CD1c-positive myeloid dendritic cell (primary cell): ENCODE measurements at regions not wholly inside any gene's neighbourhood (a gene's known extent, or its start where the extent isn't known, plus 50 kb on each side); places are given as distances from the start of the nearest gene placed in this dataset.

Experiments used
- DNase-seq: peaks from one replicate; pipeline ENCODE4 v3.0.0-alpha.2; 2016; ENCODE audit errors: extremely low spot score

DNA sequence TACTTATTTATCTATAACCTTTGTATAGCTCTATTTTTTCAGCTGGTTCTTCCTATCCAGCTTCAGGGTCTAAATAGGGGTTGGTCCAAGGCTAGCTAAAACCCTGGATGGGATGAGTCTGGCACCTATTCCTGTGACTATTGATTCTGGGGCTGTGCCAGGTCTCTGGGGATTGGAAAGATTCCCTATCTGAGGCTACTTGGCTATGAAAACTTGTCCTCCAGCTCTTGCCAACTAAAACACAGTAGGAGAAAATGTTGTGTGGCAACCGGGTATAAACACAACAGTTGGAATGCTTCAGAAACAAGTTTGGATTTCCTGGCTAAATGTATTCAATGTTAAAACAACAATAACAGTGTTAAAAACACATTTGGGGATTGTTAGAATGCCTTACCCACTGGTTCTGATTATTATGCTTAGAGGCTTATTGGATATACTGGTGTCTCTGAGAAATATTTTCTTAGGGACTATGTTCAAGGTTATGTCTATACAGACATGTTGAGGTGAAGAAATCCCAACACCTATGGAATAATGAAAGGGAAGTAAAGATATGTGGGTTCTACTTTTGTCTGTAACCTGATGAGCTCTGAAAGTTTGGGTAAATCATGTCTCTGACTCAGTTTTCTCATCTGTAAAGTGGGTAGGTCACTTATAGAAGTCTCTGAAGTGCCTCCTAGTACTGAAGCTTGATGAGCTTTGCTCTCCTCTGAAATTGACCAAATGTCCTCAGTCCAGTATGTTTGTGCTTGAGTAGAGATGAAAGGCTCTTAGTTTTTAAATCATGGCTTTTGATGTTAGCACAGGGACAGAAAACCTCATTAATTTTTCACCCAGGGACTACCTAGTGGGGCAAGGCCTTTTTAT lies 460.7 kb downstream of the MTX2 start:
- DNase-seq, result no peak

DNA sequence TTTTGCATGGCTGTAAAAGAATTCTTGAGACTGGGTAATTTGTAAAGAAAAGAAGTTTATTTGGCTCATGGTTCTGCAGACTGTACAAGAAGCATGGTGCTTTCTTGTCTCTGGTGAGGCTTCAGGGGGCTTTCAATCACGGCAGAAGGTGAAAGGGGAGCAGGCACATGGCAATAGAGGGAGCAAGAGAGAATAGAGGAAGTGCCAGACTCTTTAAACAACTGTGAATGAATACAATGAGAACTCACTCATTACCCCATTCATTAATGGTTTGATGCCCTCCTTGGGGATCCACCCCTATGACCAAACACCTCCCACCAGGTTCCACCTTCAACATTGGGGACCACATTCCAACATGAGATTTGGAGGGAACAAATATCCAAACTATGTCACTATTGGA lies 463.5 kb downstream of the MTX2 start:
- no peak for DNase-seq

DNA sequence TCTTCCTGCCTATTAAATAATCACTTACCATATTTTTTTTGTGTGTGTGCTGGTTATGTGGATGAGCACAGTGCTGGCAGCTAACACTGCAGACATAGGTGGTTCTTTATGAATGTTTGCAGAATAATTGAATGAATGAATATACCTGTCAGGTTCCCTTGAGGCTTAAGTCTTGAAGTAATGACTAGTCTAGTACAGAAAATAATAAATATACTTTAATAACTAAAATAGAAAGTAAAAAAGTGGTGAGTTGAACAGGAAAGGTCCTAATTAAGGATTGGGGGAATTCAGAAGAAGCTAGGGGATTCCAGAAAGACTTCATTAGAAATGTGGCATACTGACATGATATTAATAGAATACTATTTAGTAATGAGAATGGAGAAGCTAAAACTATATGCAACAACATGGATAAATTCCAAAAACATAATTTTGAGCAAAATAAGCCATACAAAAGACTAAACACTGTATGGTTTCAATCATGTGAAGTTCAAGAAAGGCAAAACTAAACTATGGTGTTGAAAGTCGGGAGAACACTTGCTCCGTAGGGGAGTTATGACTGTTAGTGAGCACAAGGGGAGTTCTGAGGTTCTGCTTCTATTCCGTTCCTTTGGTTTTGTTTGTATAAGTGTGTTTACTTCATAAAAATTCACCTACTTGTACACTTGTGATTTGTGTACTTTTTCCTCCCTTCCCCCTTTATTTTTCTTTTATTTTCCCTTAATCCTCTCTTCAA lies 464.6 kb downstream of the MTX2 start:
- no peak for DNase-seq

DNA sequence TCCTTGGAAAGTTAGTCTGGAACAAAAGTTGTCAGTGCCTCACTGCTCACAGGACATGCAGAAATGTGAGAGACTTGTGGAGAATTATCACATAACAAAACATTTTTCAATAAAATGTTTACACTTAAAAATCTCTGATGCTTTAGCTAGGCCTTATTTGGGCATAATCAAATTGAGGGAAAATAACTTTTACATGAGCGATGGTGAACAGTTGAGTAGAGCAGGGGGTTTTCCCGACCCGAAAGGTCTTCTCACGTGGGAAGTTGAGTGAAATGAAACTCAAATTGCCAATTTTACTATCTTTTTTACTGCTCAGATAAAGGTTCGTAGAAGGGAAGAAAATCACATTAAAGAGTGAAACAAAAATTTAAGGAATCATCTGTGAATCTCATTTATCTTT lies 465.6 kb downstream of the MTX2 start:
- DNase-seq, result no peak

DNA sequence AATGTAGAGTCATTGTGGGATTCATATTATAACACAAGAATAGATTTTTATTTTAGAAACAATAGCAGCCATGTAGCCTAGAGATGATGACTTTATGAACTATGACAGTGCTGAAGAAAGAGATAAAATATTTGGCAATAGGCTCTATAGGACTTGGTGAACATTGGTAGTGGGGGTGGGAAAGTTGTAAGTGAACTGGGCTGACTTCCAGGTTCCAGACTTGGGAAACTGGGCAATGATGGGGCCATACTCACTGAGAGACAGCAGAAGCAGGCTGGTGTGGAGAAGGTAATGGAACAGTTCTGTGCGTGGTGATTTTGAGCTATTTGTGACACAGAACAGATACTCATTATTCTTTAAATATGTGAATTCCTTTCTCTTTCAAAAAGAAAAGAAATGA lies 470.3 kb upstream of the HNRNPA3 start:
- DNase-seq, result no peak

DNA sequence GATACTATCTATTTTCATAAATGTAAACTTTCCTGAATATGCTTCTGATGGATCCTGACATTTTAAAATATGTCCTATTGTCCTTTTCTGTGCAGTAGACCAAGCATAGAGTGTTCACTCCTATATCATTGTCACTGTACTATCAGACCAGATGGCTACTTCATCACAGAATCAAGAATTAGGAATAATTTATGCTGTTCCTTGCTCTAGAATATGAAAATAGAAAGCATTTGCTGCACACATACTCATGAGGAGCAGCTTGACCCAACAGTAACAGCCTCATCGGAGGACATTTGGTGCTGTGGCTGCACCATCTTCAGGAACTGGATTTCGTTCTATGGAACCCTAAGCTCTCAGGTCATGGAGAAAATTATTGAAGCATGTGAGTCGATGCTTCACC lies 468.9 kb upstream of the HNRNPA3 start:
- no peak for DNase-seq

DNA sequence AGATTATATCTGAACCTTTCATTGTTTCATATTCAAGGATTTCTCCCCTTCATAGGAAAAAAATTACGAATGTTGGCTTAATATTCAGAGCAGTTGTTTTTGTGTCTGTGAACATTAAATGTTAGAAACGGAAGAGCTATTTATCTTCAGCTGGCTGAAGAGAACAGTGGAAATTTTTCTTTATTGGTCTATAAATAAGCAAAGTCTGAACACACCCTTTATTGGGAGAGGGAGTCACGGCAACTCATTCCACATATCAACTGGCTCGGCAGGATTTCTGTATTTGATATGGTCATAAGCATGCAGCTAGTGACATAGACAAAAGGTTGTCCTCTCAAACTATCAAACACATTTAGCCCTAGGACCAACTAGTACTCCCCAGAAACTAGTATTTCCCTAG lies 468.4 kb upstream of the HNRNPA3 start:
- no peak for DNase-seq

DNA sequence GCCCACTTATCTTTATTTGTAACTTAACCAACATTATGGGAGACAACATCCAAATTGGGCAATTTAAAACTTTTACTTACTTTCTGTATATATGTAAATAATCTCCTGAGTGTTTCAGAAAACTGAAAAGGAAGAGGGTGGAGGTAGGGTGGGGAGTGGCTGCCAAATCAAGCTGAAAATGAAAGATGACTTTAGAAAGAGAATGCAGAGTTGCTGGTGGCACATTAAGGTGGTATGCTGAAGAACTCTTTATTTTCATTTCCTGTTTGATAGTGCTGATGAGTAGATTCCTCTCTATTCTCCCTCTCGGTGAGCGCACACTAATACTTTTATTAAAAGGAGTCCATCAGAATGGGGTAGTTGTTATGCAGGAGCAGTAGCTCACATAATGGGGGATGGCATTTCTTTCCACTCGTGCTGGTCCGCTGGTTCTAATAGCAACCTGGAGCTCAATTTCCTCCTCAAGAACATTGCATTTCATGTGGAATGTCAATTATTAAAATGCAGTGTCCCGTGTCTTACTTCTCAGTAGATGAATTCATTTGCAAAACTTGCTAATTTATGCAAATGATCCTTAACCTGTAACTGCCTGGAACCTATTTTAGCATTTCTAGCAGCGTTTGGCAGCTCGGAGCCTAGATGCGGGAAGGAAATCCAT lies 466.9 kb upstream of the HNRNPA3 start:
- no peak for DNase-seq

DNA sequence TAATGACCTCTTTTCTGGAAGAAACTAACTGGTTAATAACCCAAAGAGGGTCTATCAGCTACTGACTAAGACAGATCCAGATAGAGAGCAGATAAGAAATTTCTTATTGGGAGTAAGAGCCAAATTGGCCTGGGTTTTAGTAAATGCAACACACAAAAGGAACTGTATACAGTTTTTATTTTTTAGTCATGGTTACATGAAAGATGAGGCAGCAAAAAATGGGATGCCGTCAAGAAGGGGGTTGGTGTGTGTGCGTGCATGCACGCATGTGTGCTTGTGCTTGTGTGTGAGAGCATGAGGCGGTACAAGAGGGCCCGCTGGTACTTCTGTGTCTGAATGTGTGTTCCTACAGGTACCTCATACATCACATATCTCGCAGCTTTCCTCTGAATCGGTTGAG lies 466.2 kb upstream of the HNRNPA3 start:
- DNase-seq, result no peak

DNA sequence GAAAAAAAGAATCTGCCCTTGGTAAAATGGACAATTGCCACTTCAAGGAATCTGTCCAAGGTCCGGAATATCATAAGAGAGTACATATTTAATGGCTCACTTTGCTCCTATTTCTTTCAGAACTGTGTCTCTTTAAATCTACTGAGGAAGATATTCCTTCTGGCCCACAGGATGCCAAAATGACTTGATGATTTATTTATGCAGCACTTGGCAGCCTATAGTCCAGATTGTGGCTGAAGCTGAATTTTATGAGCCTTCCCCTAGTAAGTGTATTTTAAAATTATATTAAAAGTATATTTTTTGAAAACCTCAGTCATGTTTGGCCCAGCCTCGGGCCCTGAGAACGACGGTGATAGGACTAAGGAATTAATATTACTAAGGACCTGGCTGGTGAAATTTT lies 465.1 kb upstream of the HNRNPA3 start:
- DNase-seq, result no peak

DNA sequence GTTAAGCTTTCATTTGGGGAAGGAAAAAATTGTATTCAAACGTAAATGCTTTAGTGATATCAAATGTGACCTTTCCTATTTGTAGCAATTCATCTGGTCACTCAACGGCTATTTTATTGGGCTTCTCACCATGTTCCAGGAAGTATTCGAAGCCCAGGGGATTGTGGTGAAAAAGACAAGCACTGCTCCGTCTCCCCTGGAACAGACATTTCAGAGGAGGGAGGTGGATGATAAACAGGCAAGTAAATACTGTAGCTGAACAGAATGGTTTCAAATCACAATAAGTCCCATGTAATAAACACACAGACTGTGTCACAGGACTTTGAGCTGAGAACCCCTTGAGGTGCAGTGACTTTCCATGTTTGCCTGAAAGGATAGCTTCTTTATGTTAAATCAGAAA lies 464.7 kb upstream of the HNRNPA3 start:
- DNase-seq, result no peak

DNA sequence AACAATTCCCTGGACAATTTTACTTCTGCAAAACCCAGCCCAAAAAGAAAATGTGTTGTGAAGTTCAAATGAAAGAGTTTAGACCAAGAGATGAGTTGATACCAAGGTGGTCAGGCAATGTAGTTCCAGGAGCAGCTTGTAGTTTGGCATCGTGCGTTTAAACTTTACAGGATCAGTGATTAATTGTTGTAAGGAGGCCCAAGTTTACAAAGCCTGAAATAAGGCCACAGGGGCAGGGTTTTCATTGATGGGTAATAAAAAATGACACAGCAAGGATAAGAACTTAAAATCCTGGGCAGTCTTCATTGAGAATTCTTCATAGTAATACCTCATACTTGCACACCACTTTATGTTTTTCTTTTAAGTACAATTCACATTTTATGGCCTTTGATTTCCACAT lies 463.9 kb upstream of the HNRNPA3 start:
- no peak for DNase-seq

DNA sequence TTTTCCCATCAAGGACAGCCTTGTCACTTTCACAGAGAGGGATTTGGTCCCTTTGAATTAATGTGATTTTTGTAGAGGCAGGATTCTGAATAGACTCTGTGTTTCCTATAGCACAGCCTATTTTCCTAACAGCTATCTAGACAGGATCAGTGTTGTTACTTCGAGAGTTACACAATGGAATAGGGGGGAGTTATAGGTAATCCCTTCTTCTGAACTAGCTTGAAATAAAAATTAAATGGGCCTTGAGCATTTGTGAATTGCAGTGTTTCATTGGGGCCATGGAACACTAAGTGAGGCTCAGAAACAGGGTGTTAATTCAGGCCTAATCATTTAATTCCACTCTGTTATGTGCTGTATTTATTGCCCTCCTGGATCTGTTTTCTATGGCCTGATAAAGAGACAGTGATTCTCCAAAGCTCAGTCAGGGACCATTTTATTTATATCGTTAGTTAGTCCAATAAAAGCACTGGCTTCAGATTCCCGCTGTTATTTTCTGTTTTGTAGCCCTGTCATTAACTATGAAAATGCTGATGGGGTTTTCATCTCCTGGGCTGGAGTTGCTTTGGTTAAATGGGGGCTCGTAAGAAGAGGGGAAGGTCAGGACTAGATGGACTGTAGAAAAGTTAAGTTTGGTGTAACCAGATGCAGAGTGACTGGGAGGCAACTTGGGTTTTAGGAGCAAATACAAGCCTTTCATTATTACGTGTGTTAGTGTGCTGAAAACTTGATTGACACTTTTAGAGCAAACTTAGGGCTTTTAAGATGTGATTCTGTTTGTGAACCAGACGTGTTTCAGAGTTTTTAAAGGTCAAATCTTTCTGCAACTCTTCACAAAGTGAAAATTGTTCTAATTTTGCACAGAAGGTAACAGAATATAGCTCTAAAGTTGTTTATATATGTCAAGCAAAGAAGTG lies 461.0 kb upstream of the HNRNPA3 start:
- no peak for DNase-seq

DNA sequence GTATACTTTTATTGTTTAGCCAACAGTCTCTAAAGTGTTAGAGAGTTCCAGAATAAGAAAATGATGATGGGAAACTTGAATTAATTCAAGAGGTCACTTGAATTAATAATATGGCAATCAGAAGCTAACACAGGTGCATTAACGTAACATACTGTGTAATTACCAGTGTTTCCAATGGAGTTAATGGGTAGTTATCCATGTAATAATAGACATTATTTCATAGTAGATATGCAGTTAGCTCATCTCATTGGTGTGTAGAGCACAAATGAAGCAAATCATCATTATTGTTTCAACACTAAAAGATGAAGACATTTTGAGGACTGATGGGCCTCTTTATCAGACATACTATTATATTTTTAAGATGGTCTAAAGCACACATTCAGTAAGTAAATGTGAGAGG lies 460.3 kb upstream of the HNRNPA3 start:
- no peak for DNase-seq

DNA sequence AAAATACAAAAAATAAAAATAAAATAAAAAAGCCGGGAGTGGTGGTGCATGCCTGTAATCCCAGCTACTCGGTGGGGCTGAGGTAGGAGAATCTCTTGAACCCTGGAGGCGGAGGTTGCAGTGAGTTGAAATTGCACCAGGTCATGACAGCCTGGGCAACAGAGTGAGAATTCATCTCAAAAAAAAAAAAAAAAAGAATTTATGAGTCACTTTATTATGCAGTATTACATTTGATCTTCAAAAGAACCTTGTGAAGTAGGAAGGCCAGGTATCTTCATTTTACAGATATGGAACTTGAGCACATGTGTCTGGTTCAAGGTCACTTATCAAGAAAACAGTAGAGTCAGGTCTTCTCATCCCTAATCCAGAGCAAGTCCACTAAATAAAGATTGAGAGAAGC lies 459.4 kb upstream of the HNRNPA3 start:
- DNase-seq, result no peak

DNA sequence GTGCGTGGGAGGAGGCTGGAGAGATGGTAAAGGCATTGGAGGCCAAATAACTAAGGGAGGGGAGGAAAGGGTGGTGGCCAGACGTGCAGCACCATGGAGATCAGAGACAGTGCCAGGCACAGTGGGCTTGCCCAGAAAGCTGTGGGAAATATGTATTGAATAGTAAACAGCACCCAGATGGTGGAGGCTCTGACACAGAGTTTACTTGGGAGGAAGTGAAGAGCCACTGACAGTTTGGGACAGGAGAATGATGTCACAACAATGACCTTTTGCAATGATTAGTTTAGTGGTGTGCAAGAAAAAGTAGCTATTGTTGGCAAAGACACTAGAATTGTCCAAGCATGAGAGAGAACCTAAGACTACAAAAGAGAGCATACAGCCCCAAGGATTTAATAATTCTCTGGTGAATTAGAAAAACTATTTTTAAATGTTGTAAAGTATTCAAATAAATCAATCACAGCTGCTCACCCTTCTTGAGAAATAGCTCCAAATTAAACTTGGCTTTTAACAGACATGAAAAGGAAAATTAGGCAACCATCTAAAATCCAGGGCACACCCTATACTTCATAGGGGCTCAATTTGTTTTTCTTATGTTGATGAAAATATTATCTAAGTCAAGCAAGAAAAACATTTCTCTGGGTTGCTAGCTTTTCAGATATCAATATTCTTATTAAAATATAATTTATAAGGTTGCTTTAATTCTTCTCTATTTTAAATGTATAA lies 458.7 kb upstream of the HNRNPA3 start:
- DNase-seq, result peak; percentile 2

DNA sequence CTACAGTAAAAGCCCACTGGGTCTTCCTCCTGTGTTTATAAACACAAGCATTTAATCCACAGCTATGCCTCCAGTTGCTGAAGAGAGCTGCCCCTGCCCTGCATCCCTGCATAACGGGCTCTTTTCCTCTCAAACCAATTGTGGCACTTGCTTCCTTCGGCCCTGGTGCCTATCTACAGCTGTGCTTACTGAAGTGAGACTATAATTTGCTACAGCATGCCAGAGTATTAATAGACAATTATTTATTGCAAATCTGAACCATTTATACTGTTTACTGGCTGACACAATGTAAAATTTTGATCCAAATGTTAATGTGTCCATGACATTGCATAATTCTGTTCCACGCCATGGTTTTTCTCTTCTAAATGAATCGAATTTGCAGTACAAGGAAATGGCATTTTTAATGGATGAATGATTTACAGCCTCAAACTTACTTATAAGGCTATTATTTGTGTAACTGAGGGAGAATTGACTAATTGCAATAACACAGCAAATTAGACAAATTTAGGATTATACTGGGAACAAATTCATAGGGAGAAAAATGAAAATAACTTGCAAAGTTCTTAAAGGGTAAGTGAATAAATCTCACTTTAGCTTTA lies 457.0 kb upstream of the HNRNPA3 start:
- DNase-seq, result no peak

DNA sequence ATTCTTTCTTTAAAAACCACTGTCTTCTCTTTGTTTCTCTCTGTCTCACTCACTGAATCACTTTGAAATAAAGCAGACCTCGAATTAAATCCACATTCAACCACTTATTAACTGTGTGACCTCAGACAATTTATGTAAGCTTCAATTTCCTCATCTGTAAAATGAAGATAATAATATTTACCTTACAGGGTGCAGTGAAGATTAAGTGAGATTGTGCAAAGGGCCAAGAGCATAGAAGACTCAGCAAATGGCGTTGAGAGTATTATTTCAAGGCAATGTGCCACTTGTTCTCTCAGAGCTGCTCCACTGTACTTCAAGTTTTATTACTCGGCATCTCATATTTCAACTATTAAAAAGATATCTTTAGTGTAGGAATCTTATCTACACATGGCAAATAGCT lies 454.2 kb upstream of the HNRNPA3 start:
- no peak for DNase-seq

DNA sequence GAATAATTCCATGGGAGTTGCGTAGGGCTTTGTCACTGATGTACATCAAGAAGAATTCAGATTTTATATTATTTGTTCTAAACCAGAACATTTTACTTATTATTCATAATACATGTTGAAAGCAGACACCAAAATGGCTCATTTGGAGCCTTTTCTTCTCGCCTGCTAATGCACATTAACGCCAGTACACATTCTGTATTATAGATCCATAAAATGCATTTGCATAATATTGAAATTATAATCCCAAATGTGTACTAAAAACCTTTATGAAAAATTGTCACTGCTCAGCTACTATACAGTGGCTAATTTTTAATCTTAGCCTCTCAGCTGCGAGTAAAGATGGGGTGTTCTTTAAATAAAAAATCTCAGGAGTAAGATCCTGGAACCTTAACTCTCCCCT lies 452.2 kb upstream of the HNRNPA3 start:
- DNase-seq, result no peak

DNA sequence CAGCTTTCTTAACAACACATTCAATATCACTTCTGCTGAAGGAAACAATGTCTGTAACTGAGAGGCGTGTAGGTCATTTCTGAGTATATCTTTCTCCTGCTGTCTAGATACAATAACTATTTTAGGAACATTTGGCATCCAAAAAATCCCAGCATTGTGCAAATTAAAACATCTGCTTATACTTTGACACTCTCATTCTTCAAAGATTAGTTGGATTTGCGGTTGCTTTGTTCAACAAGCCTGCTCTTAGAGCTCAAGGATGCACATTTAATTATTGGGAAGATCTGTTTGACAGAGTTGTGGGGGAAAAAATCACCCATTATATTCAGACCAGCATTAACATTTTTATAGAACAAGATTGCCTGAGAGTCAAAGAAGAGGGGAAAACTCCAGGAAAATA lies 449.5 kb upstream of the HNRNPA3 start:
- no peak for DNase-seq
